ENCODE measurements at regions not wholly inside any gene's neighbourhood (a gene's known extent, or its start where the extent isn't known, plus 50 kb on each side); places are given as distances from the start of the nearest gene placed in this dataset.
"Not testable (repeated sequence)": the region's sequence is repeated elsewhere in the genome, so short reads cannot be mapped to it uniquely, and the experiment has no call there.

DNA sequence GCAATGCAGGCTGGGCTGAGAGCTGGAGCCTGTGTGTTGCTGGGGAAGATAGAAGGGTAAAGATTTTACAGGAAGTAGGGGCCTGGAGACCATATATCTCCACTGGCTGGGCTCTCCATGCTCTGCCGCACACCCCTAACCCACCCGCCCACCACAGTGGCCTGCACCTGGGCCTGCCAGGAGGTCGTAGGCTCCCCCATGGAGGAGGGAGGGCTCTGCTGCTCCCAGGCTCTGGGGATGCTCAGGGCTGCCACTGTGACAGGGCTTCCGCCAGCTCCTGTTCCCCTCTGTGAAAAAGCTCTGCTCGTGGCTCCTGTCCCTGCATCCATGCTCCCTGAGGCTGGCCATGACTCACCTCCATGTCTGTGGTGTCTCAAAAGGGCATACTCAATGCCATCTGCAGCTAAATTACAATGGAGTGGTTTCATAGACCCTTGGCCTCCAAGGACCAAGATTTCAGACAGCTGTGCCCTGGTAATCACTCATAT is 106.0 kb downstream of the CXCL12 start:
- DNase-seq (ENCODE audit: low read depth in 2 of 3, low spot score in 1 of 3): no peak

- not testable (repeated sequence) for DNase-seq (ENCODE audit: low read depth in 2 of 3, low spot score in 1 of 3)
These were observed 116.4 kb downstream of the CXCL12 start for GRCh38 chr10:44268435-44268948.

DNA sequence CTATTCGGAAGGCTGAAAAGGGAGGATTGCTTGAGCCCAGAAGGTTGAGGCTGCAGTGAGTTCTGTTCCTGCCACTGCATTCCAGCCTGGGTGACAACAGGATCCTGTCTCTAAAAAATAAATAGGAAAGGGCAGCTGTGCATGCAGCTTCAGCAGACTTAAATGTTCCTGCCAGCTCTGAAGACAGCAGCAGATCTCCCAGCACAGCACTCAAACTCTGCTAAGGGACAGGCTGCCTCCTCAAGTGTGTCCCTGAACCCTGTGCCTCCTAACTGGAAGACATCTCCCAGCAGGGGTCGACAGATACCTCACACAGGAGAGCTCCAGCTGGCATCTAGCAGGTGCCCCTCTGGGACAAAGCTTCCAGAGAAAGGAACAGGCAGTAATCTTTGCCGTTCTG is 117.9 kb downstream of the CXCL12 start:
- DNase-seq (ENCODE audit: low read depth in 2 of 3, low spot score in 1 of 3): no peak

DNA sequence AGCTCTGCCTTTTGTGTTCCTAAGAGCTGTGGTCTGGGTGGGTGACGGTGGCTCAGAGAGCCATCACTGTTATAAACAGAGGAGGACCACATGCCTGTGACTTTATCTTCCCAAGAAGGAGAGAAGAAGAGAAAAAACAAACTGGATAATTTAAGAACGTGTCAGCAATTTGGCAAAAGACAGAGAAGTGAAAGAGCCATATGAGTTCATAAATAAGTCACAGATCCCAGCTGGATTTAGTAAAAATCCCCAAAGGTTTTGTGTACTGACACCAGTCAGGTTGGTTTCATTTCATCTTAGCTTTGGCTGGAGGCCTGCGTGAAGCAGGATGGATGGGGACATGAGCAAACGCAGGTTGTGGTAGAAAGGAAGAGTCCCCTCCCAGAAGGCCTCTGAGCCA is 120.7 kb downstream of the CXCL12 start:
- DNase-seq (ENCODE audit: low read depth in 2 of 3, low spot score in 1 of 3): no peak

DNA sequence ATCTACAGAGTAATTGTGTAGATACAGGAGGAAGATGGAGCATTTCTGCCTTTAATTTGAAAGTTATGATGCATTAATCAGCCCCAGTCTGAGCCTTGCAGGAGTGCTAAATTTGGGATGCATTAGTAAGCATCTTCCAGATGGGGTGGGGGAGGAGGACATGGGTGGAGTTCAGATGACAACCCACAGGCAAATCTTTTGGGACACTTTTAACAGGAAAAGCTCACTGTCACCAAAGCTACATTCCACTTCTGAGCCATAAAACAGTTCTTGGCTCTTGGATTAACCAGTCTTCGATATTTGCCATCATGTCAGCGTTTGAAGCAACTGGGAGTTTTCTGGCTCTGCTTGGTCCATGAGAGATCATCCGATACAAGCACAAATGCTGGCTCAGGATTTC is 121.1 kb downstream of the CXCL12 start:
- DNase-seq (ENCODE audit: low read depth in 2 of 3, low spot score in 1 of 3): no peak

GRCh38 chr10:44262551-44263251 is 122.2 kb downstream of the CXCL12 start:
- no peak for DNase-seq (ENCODE audit: low read depth in 2 of 3, low spot score in 1 of 3)

GRCh38 chr10:44261710-44262455 is 123.0 kb downstream of the CXCL12 start:
- no peak for DNase-seq (ENCODE audit: low read depth in 2 of 3, low spot score in 1 of 3)

GRCh38 chr10:44261296-44261695 is 123.6 kb downstream of the CXCL12 start:
- DNase-seq (ENCODE audit: low read depth in 2 of 3, low spot score in 1 of 3): no peak

GRCh38 chr10:44260286-44260928 is 124.5 kb downstream of the CXCL12 start:
- DNase-seq (ENCODE audit: low read depth in 2 of 3, low spot score in 1 of 3): no peak

DNA sequence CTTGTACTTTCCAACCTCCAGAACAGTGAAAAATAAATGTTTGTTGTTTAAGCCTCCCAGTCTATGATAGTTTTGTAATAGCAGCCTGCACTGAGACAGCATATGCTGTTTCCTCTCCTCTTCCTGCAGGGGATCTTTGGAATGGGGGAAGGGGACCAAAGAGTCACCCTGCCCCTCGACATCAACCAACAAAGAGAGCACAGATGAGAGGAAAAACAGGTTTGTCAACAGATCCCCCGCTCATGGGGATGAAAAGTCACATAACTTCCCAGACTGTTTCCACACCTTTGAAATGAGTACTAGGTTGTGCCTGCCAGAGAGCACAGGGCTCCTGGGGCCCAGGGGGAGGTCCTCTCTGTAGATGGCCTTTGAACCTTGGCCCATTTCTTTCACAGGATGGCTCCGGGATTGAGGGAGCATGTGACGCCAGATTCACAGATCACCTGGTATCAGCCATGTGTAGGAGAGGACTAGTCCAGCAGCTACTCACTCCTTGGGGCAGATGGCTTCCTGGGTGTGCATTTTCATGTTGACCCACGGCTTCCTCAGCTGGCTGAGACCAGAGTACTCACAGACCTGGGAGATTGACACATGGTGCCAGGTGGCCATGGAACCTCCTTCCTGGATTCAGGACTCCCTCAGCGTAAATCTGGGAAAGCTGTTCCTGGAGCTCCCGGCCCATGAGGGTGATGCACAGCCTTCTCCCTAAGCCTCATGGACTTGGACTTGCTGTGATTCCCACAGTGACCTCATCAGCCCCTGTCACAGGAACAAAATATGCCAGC is 125.6 kb downstream of the CXCL12 start:
- DNase-seq (ENCODE audit: low read depth in 2 of 3, low spot score in 1 of 3): no peak

DNA sequence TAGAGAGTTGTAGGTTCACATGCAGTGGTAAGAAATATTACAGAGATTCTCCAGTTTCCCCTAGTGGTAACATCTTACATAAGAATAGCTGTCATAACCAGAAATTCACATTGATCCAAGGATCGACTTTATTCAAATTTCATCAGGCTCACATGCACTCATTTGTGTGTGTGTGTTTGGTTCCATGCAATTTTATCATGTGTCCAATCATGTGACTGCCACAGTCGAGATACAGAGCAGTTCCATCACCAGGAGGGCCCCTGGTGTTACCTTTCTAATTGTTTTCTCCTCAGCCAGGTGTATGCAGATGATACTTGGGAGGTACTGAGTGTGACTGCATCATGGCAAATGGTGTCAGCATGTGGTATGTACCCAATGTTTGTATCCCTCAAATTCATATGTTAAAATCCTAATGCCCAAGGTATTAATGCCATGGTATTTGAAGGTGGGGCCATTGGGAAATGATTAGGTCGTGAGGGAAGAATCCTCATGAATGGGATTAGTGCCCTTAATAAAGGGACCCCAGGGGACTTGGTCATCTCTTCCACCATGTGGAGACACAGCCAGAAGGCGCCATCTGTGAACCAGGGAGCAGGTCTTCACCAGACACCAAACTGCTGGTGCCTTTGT is 126.3 kb downstream of the CXCL12 start:
- DNase-seq (ENCODE audit: low read depth in 2 of 3, low spot score in 1 of 3): no peak

- DNase-seq (ENCODE audit: low read depth in 2 of 3, low spot score in 1 of 3): no peak
These were observed 126.9 kb downstream of the CXCL12 start for GRCh38 chr10:44258019-44258418.

DNA sequence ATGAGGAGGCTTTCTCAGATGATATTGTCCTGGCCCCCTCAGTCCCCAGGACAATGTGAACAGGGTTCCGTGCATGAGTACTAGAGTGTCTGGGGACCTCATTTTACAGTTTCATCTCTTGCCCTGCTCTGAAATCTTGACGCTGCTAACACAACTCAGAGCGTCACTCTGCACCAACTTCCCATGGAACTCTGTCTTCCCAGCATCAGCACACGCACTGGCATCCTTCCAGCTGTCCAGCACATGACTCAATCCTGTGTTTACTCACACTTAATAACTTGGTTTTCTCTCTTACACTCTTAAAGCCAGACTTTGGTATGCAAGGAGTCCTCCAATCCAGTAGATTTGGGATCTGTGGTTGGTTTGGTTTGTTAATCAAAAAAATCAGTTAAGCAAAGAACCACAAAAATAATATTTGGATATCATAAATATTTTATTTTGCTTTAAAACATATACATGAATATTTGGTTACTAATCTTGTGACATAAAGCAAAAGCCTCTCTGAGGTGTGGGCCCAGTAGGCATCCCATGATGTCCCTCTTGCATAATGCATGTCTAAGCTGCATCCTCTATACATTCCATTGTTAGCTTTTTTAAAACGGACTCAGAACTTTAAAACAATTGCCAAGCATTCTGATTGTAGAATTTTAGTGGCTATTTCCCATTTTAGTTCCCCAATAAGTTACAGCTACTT is 131.0 kb downstream of the CXCL12 start:
- DNase-seq (ENCODE audit: low read depth in 2 of 3, low spot score in 1 of 3): no peak

GRCh38 chr10:44252631-44253030 is 132.3 kb downstream of the CXCL12 start:
- DNase-seq (ENCODE audit: low read depth in 2 of 3, low spot score in 1 of 3): not testable (repeated sequence)

- not testable (repeated sequence) for DNase-seq (ENCODE audit: low read depth in 2 of 3, low spot score in 1 of 3)
These were observed 135.0 kb downstream of the CXCL12 start for GRCh38 chr10:44249933-44250332.

GRCh38 chr10:44249490-44249889 is 135.4 kb downstream of the CXCL12 start:
- DNase-seq (ENCODE audit: low read depth in 2 of 3, low spot score in 1 of 3): no peak

DNA sequence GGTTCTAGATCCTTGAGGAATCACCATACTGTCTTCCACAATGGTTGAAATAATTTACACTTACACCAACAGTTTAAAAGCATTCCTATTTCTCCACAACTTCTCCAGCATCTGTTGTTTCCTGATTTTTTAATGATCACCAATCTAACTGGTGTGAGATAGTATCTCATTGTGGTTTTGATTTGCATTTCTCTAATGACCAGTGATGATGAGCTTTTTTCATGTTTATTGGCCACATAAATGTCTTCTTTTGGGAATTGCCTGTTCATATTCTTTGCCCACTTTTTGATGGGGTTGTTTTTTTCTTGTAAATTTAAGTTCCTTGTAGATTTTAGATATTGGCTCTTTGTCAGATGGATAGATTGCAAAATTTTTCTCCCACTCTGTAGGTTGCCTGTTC is 138.2 kb downstream of the CXCL12 start:
- not testable (repeated sequence) for DNase-seq (ENCODE audit: low read depth in 2 of 3, low spot score in 1 of 3)

DNA sequence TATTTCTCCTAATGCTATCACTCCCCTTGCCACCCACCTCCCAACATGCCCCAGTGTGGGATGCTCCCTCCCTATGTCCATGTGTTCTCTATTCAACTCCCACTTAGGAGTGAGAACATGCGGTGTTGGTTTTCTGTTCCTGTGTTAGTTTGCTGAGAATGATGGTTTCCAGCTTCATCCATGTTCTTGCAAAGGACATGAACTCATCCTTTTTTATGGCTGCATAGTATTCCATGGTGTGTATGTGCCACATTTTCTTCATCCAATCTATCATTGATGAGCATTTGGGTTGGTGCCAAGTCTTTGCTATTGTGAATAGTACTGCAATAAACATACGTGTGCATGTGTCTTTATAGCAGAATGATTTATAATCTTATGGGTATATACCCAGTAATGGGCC is 138.6 kb downstream of the CXCL12 start:
- DNase-seq (ENCODE audit: low read depth in 2 of 3, low spot score in 1 of 3): not testable (repeated sequence)

GRCh38 chr10:44245601-44245938 is 139.3 kb downstream of the CXCL12 start:
- DNase-seq (ENCODE audit: low read depth in 2 of 3, low spot score in 1 of 3): no peak

All from stimulated activated CD4-positive, alpha-beta T cell treated with anti-CD3 and anti-CD28 coated beads, Interleukin-12 subunit alpha, Interleukin-12 subunit beta, amount 100 ng/mL, for 48 hours (primary cell).